HUES6 (cell line): ENCODE measurements at regions not wholly inside any gene's neighbourhood (a gene's known extent, or its start where the extent isn't known, plus 50 kb on each side); places are given as distances from the start of the nearest gene placed in this dataset.

Experiments used
- H3K27ac ChIP-seq: 2 replicates; pipeline ENCODE4 v1.7.0; 2013; ENCODE audit warnings: low read depth, mild to moderate bottlenecking, low read length, inconsistent platforms
- H3K27me3 ChIP-seq: 2 replicates; pipeline ENCODE4 v1.6.1; 2013; ENCODE audit warnings: low read length; ENCODE audit not compliant: control insufficient read depth, insufficient read depth
- H3K36me3 ChIP-seq: 2 replicates; pipeline ENCODE4 v1.6.1; 2013; ENCODE audit warnings: low read length; ENCODE audit not compliant: control insufficient read depth, insufficient read depth
- H3K4me1 ChIP-seq: 2 replicates; pipeline ENCODE4 v1.6.1; 2013; ENCODE audit warnings: low read length; ENCODE audit not compliant: control insufficient read depth, insufficient read depth
- H3K4me3 ChIP-seq: 2 replicates; pipeline ENCODE4 v1.5.1; 2013; ENCODE audit warnings: low read depth, low read length
- H3K9ac ChIP-seq: one replicate; pipeline ENCODE4 v1.6.1; 2013; ENCODE audit warnings: mild to moderate bottlenecking, low read length
- H3K9me3 ChIP-seq: 2 replicates; pipeline ENCODE4 v1.6.1; 2013; ENCODE audit warnings: low read depth, low read length; ENCODE audit not compliant: control insufficient read depth, insufficient read depth

GRCh38 chr2:2845806-2846315 lies 514.8 kb upstream of the MYT1L start:
- Histone ChIP-seq H3K27me3 (no peaks in the 10 kb centered on the region), H3K9me3 (peaks cover 5% of the 10 kb centered on the region; the same call in 1 of the 2 replicates)

GRCh38 chr2:2845267-2845666 lies 514.2 kb upstream of the MYT1L start:
- Histone ChIP-seq H3K36me3 (no peaks in the 10 kb centered on the region), H3K27ac (no peak overlapping the region), H3K4me3 (no peak overlapping the region), H3K4me1 (peaks cover 24% of the 10 kb centered on the region), H3K9ac (no peak overlapping the region), H3K27me3 (no peaks in the 10 kb centered on the region), H3K9me3 (peaks cover 5% of the 10 kb centered on the region; the same call in 1 of the 2 replicates)

More at GRCh38 chr2:2845806-2846315, 514.8 kb upstream of the MYT1L start:
- Histone ChIP-seq H3K4me3 (no peak overlapping the region), H3K4me1 (peaks cover 30% of the 10 kb centered on the region), H3K27ac (no peak overlapping the region), H3K9ac (no peak overlapping the region), H3K36me3 (no peaks in the 10 kb centered on the region)

DNA sequence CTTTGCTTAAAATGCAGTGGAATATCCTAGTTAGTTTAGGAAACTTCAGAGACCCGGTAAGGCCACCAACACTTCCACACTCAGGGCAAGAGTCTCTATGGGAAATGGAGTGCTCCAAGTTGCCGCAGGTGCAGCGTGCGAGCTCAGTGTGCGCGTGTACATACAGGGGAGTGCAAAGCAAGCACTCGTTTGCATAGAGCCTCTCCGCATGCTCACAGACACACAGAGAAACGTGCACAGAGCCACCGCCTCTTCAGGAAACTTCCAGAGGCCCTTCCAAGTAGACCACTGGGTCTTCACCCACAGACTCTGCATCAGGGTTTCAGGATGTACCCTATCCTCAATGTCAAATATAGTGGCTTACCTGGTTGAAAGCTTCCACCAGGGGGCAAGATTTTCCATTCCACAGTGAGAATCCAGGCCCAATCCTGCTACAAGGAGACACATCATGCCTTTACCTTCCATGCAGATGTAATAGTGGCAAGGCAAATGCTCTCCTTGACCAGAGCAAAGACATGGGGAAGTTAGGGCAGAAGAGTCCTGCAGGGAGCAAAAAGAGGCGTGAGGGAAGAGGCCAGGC lies 513.0 kb upstream of the MYT1L start:
- Histone ChIP-seq H3K9me3 (peaks cover 5% of the 10 kb centered on the region; the same call in 1 of the 2 replicates), H3K4me1 (peaks cover 13% of the 10 kb centered on the region), H3K36me3 (no peaks in the 10 kb centered on the region), H3K27ac (no peak overlapping the region), H3K4me3 (no peak overlapping the region), H3K9ac (no peak overlapping the region), H3K27me3 (no peaks in the 10 kb centered on the region)

DNA sequence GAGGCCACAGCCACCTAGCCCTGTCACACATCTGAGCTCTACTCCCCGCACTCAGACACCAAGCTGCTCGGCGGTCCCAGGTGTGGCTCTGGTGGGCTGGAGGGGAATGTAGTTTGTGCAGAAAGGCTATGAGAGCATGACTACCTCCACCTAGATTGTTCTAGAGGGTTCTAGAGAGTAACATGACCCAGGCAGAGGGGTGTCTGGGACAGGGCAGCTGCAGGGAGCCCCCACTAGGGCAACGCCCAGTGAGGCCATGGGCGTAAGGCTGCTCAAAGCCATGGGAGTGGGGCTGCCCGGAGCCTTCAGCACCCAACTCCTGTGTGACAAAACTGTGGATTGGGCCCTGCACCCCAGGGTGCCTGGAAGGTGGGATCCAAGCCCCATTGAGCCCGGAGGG lies 511.4 kb upstream of the MYT1L start:
- no peaks in the 10 kb centered on the region for H3K27me3 ChIP-seq
- H3K4me3 ChIP-seq: no peak overlapping the region
- no peak overlapping the region for H3K9ac ChIP-seq
- H3K27ac ChIP-seq: no peak overlapping the region
- peaks cover 5% of the 10 kb centered on the region; the same call in 1 of the 2 replicates for H3K9me3 ChIP-seq
- H3K4me1 ChIP-seq: peaks cover 5% of the 10 kb centered on the region; the same call in 1 of the 2 replicates
- no peaks in the 10 kb centered on the region for H3K36me3 ChIP-seq

- Histone ChIP-seq H3K27me3 (no peaks in the 10 kb centered on the region), H3K27ac (no peak overlapping the region), H3K9ac (no peak overlapping the region), H3K36me3 (no peaks in the 10 kb centered on the region), H3K9me3 (peaks cover 5% of the 10 kb centered on the region; the same call in 1 of the 2 replicates), H3K4me1 (no peaks in the 10 kb centered on the region; the same call in 1 of the 2 replicates), H3K4me3 (no peak overlapping the region)
These were observed 509.7 kb upstream of the MYT1L start for GRCh38 chr2:2840681-2841300.

DNA sequence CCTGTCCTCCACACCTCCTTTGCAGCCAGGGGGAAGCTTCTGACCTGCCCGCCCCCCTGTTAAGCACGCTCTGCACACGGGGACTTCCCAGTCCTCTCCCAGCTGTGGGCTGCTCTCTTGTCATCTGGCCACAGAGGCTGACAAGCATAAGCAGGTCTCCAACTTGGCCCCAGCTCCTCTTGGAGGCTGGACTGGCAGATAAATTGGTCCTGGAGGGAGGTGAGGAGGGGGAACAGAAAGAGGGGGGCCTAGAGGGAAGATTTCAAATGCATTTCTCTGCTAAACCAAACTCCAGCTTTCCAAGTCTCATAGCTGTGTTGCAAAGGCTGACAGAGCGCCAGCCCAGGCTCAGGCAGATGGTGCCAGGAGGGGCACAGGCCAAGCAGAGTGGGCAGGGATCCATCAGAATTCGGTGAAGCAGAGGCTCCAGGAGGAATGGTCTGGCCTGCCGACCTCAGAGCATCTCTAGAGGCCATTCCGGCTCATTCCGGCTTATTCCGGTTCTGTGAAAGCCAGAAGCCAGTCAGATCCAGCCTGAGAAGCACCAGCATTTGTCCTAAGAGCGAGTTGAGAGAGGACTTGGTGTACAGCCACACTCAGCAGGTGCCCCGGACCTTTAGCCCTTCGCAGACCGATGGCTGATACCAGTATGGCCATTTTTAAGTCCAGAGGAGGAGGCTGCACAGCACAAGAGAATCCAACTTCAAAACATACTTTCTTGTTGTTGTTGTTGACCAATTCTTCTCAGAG lies 508.9 kb upstream of the MYT1L start:
- Histone ChIP-seq H3K9ac (no peak overlapping the region), H3K4me3 (no peak overlapping the region), H3K27me3 (no peaks in the 10 kb centered on the region), H3K9me3 (0 out of 2 replicates have a peak, but pooled peaks cover under 1% of the 10 kb centered on the region), H3K4me1 (no peaks in the 10 kb centered on the region; the same call in 1 of the 2 replicates), H3K27ac (no peak overlapping the region), H3K36me3 (no peaks in the 10 kb centered on the region)

DNA sequence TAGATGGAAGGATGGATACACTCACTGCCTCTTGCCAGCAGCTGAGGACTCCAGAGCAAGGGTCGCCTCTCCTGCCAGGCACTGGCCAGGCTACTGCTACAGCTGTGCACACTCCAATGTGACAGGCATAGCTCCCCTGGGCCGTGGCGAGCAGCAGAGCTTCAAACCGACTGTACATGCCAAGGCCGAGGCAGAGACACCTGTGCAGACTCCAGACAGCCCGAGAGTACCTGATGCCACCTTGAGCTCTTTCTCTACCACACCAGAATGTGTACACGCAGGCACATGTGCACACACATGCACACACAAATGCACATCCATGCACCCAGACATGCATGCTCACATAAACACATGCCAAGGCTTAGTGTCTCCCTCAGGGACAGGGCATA lies 508.3 kb upstream of the MYT1L start:
- H3K27ac ChIP-seq: no peak overlapping the region
- H3K4me1 ChIP-seq: no peaks in the 10 kb centered on the region; the same call in 1 of the 2 replicates
- no peaks in the 10 kb centered on the region for H3K9me3 ChIP-seq
- no peak overlapping the region for H3K9ac ChIP-seq
- H3K4me3 ChIP-seq: no peak overlapping the region
- H3K27me3 ChIP-seq: no peaks in the 10 kb centered on the region
- H3K36me3 ChIP-seq: no peaks in the 10 kb centered on the region

DNA sequence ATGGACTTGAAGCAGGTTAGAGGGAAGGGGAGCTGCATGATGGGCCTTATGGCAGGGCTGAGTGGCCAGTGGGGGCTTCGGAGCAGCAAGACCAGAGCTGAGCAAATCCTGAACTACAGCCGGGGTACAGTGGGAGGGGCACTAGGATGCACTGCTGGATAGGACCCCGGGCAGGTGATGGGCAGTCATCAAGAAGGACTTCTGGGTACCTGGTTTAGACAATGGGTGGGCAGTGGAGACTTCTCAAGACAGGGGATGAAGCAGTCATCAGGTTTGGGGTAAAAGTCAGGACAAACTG lies 507.4 kb upstream of the MYT1L start:
- no peaks in the 10 kb centered on the region for H3K27me3 ChIP-seq
- H3K4me3 ChIP-seq: no peak overlapping the region
- H3K9me3 ChIP-seq: no peaks in the 10 kb centered on the region
- no peak overlapping the region for H3K27ac ChIP-seq
- H3K9ac ChIP-seq: no peak overlapping the region
- H3K36me3 ChIP-seq: no peaks in the 10 kb centered on the region
- H3K4me1 ChIP-seq: no peaks in the 10 kb centered on the region; the same call in 1 of the 2 replicates

DNA sequence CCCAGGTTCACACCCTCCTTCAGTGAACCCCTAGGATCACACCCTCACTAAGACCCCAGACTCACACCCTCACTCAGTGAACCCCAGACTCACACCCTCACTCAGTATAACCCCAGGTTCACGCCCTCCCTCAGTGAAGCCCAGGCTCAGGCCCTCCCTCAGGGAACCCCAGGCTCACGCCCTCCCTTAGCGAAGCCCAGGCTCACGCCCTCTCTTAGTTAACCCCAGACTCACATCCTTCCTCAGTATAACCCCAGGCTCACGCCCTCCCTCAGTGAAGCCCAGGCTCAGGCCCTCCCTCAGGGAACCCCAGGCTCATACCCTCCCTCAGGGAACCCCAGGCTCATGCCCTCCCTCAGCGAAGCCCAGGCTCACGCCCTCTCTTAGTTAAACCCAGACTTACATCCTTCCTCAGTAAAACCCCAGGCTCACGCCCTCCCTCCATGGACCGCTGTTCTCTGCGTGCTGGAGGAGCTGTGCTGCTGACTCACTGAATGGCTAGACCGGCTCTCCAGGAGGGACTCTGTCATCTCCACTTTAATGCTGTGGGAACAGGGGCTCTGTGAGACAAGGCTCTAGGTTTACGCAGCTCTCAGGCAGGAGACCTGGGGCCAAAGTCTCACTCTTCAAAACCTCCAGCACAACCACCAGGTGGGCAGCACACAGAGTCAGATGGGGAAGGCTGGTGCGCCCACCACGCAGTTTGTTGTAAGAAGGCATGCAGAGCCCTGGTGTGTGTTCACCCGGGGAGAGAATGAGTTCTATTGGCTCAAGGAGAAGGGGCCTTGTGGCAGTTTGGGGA lies 506.9 kb upstream of the MYT1L start:
- Histone ChIP-seq H3K9ac (no peak overlapping the region), H3K27me3 (no peaks in the 10 kb centered on the region), H3K4me1 (no peaks in the 10 kb centered on the region; the same call in 1 of the 2 replicates), H3K4me3 (no peak overlapping the region), H3K9me3 (no peaks in the 10 kb centered on the region), H3K36me3 (no peaks in the 10 kb centered on the region), H3K27ac (no peak overlapping the region)

- Histone ChIP-seq H3K36me3 (no peaks in the 10 kb centered on the region), H3K9ac (no peak overlapping the region), H3K9me3 (no peaks in the 10 kb centered on the region), H3K4me3 (no peak overlapping the region), H3K27ac (no peak overlapping the region), H3K4me1 (no peaks in the 10 kb centered on the region; the same call in 1 of the 2 replicates), H3K27me3 (no peaks in the 10 kb centered on the region)
These were observed 505.4 kb upstream of the MYT1L start for GRCh38 chr2:2836343-2837070.
